ENCODE measurements at regions not wholly inside any gene's neighbourhood (a gene's known extent, or its start where the extent isn't known, plus 50 kb on each side); places are given as distances from the start of the nearest gene placed in this dataset.
"Not testable (repeated sequence)": the region's sequence is repeated elsewhere in the genome, so short reads cannot be mapped to it uniquely, and the experiment has no call there.

GRCh38 chr10:45135443-45136198 lies 134.9 kb downstream of the ZNF22 start:
- ATAC-seq (no peak), DNase-seq (no peak)
- Histone ChIP-seq H3K9me3 (no peaks in the 10 kb centered on the region), H3K4me1 (ENCODE audit: low read depth) (no peaks in the 10 kb centered on the region), H3K36me3 (ENCODE audit: low read depth) (no peaks in the 10 kb centered on the region), H3K4me3 (no peak overlapping the region)
- no peak for TF ChIP-seq CTCF (IDR thresholded peaks at IDR 0.05)
- intact Hi-C loops (cut with DNase I, micrococcal nuclease): no loop called here

- Histone ChIP-seq H3K36me3 (ENCODE audit: low read depth) (no peaks in the 10 kb centered on the region), H3K4me3 (no peak overlapping the region)
These were observed 135.5 kb downstream of the ZNF22 start for GRCh38 chr10:45136256-45136655.

DNA sequence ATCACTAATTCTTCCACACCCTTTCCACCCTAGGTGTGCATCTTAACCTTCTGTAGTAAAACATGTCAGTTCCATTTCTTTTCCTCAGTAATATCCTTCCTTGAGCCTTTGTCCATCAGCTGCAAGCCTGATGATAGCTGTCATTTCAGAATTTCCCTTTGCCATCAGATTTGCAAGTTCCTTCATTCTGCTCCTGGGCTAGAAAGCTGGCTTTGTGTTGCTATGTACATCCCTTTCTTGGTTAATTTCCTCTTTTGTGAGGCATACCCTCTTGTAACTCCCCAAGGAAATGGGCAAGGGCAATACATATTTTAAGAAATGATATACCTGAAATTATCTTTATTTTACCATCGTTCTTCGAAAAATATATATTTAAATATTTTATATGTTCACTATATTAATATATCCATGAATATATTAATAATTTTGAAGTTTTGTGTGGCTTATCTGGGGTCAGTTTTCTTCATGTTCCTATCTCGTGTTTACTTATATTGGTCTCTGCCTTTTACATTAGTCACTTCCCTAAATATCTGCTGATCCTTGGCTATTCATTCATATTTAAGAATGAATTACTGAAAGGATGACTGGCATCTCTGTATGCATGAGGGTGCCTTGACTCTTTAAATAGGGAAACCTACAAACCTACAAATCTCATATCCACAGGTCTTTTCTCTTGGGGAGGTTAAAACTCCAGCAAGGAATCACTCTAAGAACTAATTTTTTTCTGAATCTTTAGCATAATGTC lies 143.8 kb downstream of the ZNF22 start:
- no peaks in the 10 kb centered on the region for H3K4me1 ChIP-seq (ENCODE audit: low read depth)
- no peak overlapping the region for H3K4me3 ChIP-seq
- intact Hi-C loops (cut with DNase I, micrococcal nuclease): no loop called here
- no peaks in the 10 kb centered on the region for H3K36me3 ChIP-seq (ENCODE audit: low read depth)
- DNase-seq (no peak), ATAC-seq (no peak)
- H3K9me3 ChIP-seq: no peaks in the 10 kb centered on the region
- TF ChIP-seq CTCF (IDR thresholded peaks at IDR 0.05): no peak

More at GRCh38 chr10:45136256-45136655, 135.5 kb downstream of the ZNF22 start:
- DNase-seq: no peak
- no peaks in the 10 kb centered on the region for H3K4me1 ChIP-seq (ENCODE audit: low read depth)
- no peak for ATAC-seq
- H3K9me3 ChIP-seq: no peaks in the 10 kb centered on the region
- intact Hi-C loops (cut with DNase I, micrococcal nuclease): no loop called here
- TF ChIP-seq CTCF (IDR thresholded peaks at IDR 0.05): no peak

DNA sequence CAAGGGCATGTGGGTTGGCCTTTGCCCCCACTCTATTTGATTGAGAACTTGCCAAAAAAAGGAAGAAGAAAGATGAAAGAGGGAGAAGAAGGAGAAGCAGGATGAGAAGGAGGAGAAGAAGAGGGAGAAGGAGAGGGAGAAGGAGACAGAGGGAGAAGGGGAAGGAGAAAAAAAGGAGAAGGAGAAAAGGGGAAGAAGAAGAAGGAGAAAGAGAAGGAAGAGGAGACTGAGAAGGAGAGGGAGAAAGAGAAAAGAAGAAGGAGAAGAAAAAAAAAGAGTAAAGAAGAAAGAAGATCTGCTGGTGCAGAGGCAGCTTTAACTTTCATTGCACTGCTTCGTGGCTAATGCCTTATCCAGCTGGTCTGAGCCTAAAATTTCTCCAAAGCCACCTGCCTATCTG lies 144.4 kb downstream of the ZNF22 start:
- not testable (repeated sequence) for ATAC-seq

DNA sequence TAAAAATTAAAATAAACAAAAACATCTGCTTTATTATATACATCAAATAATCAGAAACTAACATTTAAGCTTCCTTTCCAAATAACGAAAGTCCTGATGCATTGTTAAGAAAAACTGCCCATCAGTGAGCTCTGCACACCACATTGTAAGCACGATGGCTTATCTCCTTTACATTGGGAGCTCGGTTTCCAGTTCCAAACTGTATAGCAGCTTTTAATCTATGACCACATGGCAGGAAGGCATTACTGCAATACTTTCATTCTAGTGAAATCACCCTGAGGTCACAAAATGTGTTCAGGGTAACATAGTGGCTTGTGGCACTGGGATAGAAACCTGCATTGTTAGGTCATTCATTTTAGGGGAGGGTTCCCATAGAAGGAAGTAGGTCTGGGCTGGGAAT lies 146.3 kb downstream of the ZNF22 start:
- ATAC-seq (no peak), DNase-seq (no peak)
- TF ChIP-seq CTCF (IDR thresholded peaks at IDR 0.05): no peak
- intact Hi-C loops (cut with DNase I, micrococcal nuclease): no loop called here
- no peak overlapping the region for H3K4me3 ChIP-seq
- H3K36me3 ChIP-seq (ENCODE audit: low read depth): no peaks in the 10 kb centered on the region
- H3K4me1 ChIP-seq (ENCODE audit: low read depth): no peaks in the 10 kb centered on the region
- H3K9me3 ChIP-seq: no peaks in the 10 kb centered on the region

More for the DNA sequence above, 144.4 kb downstream of the ZNF22 start:
- H3K9me3 ChIP-seq; H3K4me3 ChIP-seq; H3K36me3 ChIP-seq (ENCODE audit: low read depth); H3K4me1 ChIP-seq (ENCODE audit: low read depth); DNase-seq; intact Hi-C loops (cut with DNase I, micrococcal nuclease): not testable (repeated sequence)

DNA sequence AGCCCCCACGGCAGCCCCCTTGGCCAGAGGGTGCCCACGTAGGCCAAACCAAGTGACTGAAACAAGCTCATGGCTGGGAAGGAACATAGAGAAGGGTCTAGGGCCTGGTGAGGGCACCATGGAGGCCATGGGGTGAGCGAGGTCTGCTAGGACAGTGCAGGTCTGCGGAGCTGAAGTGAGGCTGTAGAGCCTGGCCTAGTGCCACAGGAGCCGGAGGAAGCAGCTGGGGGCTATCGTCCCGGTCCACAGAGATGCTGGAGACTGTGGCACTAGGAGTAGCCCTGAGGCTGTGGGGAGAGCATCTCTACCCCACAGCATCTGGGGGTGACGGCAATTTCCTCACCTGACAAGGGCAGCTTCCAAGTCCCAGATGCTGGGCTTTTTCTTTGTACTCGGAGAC lies 150.3 kb downstream of the ZNF22 start:
- DNase-seq: no peak
- H3K4me3 ChIP-seq: no peak overlapping the region
- ATAC-seq: no peak
- no peaks in the 10 kb centered on the region for H3K4me1 ChIP-seq (ENCODE audit: low read depth)
- intact Hi-C loops (cut with DNase I, micrococcal nuclease): no loop called here
- TF ChIP-seq CTCF (IDR thresholded peaks at IDR 0.05): no peak
- no peaks in the 10 kb centered on the region for H3K9me3 ChIP-seq
- H3K36me3 ChIP-seq (ENCODE audit: low read depth): no peaks in the 10 kb centered on the region

All from mucosa of descending colon (tissue), 3 donors.